Lung (tissue), 11 donors: ENCODE measurements at regions not wholly inside any gene's neighbourhood (a gene's known extent, or its start where the extent isn't known, plus 50 kb on each side); places are given as distances from the start of the nearest gene placed in this dataset.

ENCODE experiments used
- ATAC-seq: fragments of 200-7000 bp; cut with Tn5 transposase; one replicate; pipeline ENCODE4 v1.9.1; 2020; ENCODE audit warnings: moderate number of reproducible peaks; ENCODE audit not compliant: insufficient read depth, low FRiP score
- DNase-seq, 3 donors: peaks; one replicate each; pipeline ENCODE4 v3.0.0-alpha.2; 2013 to 2017
- H3K27ac ChIP-seq, 2 donors: one replicate each; pipeline ENCODE4 v1.5.1; 2013; ENCODE audit warnings: mild to moderate bottlenecking in 2 of 2, moderate library complexity in 2 of 2, control low read depth in 1 of 2, inconsistent platforms in 1 of 2, low read depth in 1 of 2, low read length in 1 of 2
- H3K27me3 ChIP-seq, 3 donors: one replicate each; pipeline ENCODE4 v1.5.1; 2013; ENCODE audit warnings: low read length in 2 of 3; ENCODE audit not compliant: control insufficient read depth in 3 of 3, insufficient read depth in 3 of 3
- H3K36me3 ChIP-seq, 4 donors: one replicate each; pipeline ENCODE4 v1.5.1; 2013; ENCODE audit warnings: low read length in 4 of 4, mild to moderate bottlenecking in 1 of 4, moderate library complexity in 1 of 4; ENCODE audit not compliant: control insufficient read depth in 4 of 4, insufficient read depth in 4 of 4
- H3K4me1 ChIP-seq, 5 donors: one replicate each; pipeline ENCODE4 v1.5.1; 2013; ENCODE audit warnings: low read length in 5 of 5, mild to moderate bottlenecking in 2 of 5, moderate library complexity in 1 of 5; ENCODE audit not compliant: control insufficient read depth in 5 of 5, insufficient read depth in 5 of 5
- H3K4me3 ChIP-seq: one replicate; pipeline ENCODE4 v1.5.1; 2013; ENCODE audit warnings: mild to moderate bottlenecking, control low read depth, moderate library complexity
- H3K9ac ChIP-seq, 2 donors: one replicate each; pipeline ENCODE4 v1.5.1; 2013; ENCODE audit warnings: low read length in 2 of 2, control low read depth in 1 of 2; ENCODE audit not compliant: insufficient read depth in 1 of 2
- H3K9me3 ChIP-seq, 4 donors: one replicate each; pipeline ENCODE4 v1.5.1; 2013; ENCODE audit warnings: low read length in 3 of 4, mild to moderate bottlenecking in 1 of 4, moderate library complexity in 1 of 4; ENCODE audit not compliant: control insufficient read depth in 4 of 4, insufficient read depth in 3 of 4
- CTCF ChIP-seq: IDR thresholded peaks from 2 replicates; pipeline ENCODE4 v1.5.1; 2012; ENCODE audit warnings: mild to moderate bottlenecking; ENCODE audit errors: control extremely low read depth, extremely low read depth
- WGBS, 2 donors: extraction: QIAGEN DNeasy Blood & Tissue Kit; methylation state at CpG; one replicate each; pipeline ENCODE4 v1.1.7; 2013; 5-methylcytosine and 5-hydroxymethylcytosine counted together
- donor health status: control.
- donor health status: control.
- donor health status: Bipolar disorder and iron deficiency.
- donor health status: healthy.
- donor health status: DM: yes; HTN: yes; CAD: no.

- no peaks in the 10 kb centered on the region for H3K27me3 ChIP-seq
- H3K36me3 ChIP-seq: no peaks in the 10 kb centered on the region
- H3K4me3 ChIP-seq: no peak overlapping the region
- no peaks in the 10 kb centered on the region for H3K9me3 ChIP-seq
- WGBS, 2 donors: 83 to 88% methylated on average over 2 of the region's 2 CpGs
- no peak overlapping the region for H3K9ac ChIP-seq
- ATAC-seq: no peak
- no peaks in the 10 kb centered on the region for H3K4me1 ChIP-seq
- TF ChIP-seq CTCF: no peak
- H3K27ac ChIP-seq: no peak overlapping the region
- no peak for DNase-seq
Observed at GRCh38 chr6:120303527-120303926, 954.0 kb upstream of the MAN1A1 start.

DNA sequence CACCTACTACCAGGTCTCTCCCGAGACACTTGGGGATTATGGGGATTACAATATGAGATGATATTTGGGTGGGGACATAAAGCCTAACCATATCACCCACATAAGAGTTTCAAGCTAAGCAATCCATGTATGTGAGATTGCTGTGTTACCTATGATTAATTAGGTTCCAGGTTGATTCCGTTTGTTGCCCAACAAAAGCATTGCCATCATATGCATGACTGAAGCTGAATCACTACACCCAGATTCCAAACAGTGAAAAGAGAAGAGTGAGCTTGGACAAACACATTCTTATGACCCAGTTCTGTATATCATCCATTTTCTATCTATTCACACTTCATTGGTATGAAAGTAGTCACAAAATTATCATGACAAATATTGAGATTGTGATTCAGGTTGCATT is 952.5 kb upstream of the MAN1A1 start:
- no peaks in the 10 kb centered on the region for H3K4me1 ChIP-seq
- DNase-seq (no peak), ATAC-seq (no peak)
- no peaks in the 10 kb centered on the region for H3K36me3 ChIP-seq
- 88 to 92% methylated on average over 2 of the region's 2 CpGs for WGBS, 2 donors
- H3K4me3 ChIP-seq: no peak overlapping the region
- no peak overlapping the region for H3K9ac ChIP-seq
- H3K27me3 ChIP-seq: no peaks in the 10 kb centered on the region
- no peak for TF ChIP-seq CTCF
- no peaks in the 10 kb centered on the region for H3K9me3 ChIP-seq
- H3K27ac ChIP-seq: no peak overlapping the region

- no peak overlapping the region for H3K9ac ChIP-seq
- DNase-seq: peak in 1 of 3 donors; percentile 18
- 43 to 63% methylated on average over 1 of the region's 1 CpG for WGBS, 2 donors
- no peaks in the 10 kb centered on the region for H3K27me3 ChIP-seq
- no peak overlapping the region for H3K4me3 ChIP-seq
- H3K4me1 ChIP-seq: no peaks in the 10 kb centered on the region
- no peak overlapping the region for H3K27ac ChIP-seq
- no peaks in the 10 kb centered on the region for H3K9me3 ChIP-seq
- ATAC-seq: no peak
- TF ChIP-seq CTCF: no peak
- no peaks in the 10 kb centered on the region for H3K36me3 ChIP-seq
Observed at GRCh38 chr6:120290964-120291363, 941.4 kb upstream of the MAN1A1 start.

- H3K27me3 ChIP-seq: no peaks in the 10 kb centered on the region
- no peak overlapping the region for H3K9ac ChIP-seq
- DNase-seq (no peak), ATAC-seq (no peak)
- TF ChIP-seq CTCF: no peak
- no peak overlapping the region for H3K27ac ChIP-seq
- no peak overlapping the region for H3K4me3 ChIP-seq
- 79 to 85% methylated on average over 2 of the region's 2 CpGs for WGBS, 2 donors
- H3K9me3 ChIP-seq: no peaks in the 10 kb centered on the region
- no peaks in the 10 kb centered on the region for H3K36me3 ChIP-seq
- peaks cover 0 to 25% (median 0%) of the 10 kb centered on the region in 5 donors for H3K4me1 ChIP-seq
Observed at GRCh38 chr6:120282005-120282404, 932.4 kb upstream of the MAN1A1 start.
